ENCODE measurements at regions not wholly inside any gene's neighbourhood (a gene's known extent, or its start where the extent isn't known, plus 50 kb on each side); places are given as distances from the start of the nearest gene placed in this dataset.

DNA sequence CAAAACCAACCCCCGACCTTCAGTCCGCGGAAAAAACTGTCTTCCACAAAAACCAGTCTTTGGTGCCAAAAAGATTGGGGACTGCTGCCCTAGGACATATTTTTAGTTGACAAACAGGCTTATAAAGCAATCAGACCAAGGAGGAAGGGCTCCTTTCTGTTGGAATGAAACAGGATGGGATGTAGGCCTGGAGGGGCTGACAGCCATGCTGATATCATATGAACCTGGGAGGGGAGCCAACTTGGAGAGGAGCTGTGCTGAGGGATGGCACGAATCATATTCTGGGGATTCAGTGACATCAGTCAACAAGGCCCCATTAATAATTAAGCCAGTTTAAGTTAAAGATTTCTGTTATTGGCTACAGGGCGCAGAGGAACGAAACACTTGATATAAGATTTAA, 225.4 kb upstream of the TSHZ2 start:
- TF ChIP-seq, protein P1, sequence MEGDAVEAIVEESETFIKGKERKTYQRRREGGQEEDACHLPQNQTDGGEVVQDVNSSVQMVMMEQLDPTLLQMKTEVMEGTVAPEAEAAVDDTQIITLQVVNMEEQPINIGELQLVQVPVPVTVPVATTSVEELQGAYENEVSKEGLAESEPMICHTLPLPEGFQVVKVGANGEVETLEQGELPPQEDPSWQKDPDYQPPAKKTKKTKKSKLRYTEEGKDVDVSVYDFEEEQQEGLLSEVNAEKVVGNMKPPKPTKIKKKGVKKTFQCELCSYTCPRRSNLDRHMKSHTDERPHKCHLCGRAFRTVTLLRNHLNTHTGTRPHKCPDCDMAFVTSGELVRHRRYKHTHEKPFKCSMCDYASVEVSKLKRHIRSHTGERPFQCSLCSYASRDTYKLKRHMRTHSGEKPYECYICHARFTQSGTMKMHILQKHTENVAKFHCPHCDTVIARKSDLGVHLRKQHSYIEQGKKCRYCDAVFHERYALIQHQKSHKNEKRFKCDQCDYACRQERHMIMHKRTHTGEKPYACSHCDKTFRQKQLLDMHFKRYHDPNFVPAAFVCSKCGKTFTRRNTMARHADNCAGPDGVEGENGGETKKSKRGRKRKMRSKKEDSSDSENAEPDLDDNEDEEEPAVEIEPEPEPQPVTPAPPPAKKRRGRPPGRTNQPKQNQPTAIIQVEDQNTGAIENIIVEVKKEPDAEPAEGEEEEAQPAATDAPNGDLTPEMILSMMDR (conservative IDR thresholded peaks at IDR 0.05; ENCODE audit: low read length), result no peak
- no peak for TF ChIP-seq EZH2phosphoT487 (IDR thresholded peaks at IDR 0.05; ENCODE audit: borderline replicate concordance, low read depth, low read length)
